GM18502 (cell line): ENCODE measurements at regions not wholly inside any gene's neighbourhood (a gene's known extent, or its start where the extent isn't known, plus 50 kb on each side); places are given as distances from the start of the nearest gene placed in this dataset.
"Not testable (repeated sequence)": the region's sequence is repeated elsewhere in the genome, so short reads cannot be mapped to it uniquely, and the experiment has no call there.

Source experiments
- ATAC-seq: cut with Tn5 transposase; IDR thresholded peaks from one replicate; pipeline ENCODE4 v1.9.1; 2021; ENCODE audit warnings: mild to moderate bottlenecking; ENCODE audit not compliant: unreplicated experiment, poor library complexity

GRCh38 chr10:32144817-32145688 lies 88.8 kb upstream of the KIF5B start:
- ATAC-seq: no peak

- ATAC-seq: no peak
Observed at GRCh38 chr10:32143302-32143847, 87.2 kb upstream of the KIF5B start.

DNA sequence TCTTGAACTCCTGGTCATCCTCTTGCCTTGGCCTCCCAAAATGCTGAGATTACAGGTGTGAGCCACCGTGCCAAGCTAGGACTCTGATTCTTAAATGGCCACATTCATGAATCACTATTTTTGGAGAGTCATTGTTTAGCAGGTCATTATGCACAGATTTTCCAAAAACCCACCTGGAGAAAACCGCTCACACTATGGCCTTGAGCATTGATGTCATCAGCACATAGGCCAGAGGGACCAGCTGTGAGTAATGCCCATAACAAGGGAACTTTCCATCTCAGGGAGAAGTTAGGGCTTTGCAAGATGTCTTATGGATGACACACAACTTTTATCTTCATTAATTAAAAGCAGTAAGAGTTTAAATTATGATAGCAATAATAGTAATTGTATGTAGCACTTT lies 86.4 kb upstream of the KIF5B start:
- ATAC-seq: no peak

DNA sequence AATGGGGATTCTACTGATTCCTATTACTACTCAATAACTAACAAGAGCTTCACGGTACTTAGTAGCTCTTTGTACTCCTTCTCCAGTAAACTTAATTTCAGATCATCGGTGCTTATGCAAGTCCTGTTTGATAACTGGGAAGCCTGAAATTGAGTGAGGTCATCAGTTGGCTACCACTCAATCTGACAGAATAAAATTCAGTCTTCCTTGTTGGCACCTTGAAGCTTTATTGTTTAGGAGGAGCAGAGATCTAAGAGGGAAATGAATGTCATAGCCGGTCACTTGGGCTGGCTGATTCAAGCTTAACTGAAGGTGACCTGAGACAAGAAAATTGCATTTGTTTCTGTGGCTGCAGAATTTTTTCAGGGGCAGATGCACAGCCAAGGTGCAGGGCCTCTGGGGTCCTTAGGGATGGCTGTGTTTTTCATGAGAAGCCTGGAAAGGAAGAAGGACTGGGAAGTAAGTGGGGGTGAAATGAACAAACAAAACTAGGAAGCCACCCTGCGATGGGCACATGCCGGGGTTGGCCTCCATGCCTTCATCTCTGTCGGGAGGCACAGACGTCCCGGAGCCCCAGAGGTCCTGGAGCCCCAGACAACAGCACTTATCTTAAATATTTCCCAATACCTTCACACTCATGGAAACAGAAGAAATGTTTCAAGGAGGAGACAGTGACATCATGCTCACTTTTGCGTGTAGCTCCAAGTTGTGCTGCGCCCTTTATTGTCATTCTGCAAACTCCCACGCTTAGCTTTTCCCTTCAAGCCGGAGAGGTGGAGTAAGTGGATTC lies 85.0 kb upstream of the KIF5B start:
- no peak for ATAC-seq

DNA sequence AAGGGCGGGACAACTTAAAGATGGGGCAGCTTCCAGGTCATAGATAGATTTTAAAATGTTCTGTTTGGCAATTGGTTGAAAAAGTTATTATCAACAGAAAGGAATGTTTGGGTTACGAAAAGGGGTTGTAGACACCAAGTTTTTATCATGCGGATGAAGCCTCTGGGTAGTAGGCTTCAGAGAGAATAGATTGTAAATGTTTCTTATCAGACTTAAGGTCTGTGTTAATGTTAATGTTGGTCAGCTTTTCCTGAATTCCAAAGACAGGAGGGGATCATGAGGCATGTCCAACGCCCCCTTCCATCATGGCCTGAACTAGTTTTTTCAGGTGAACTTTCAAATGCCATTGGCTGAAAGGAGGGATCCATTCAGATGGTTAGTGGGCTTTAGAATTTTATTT lies 84.2 kb upstream of the KIF5B start:
- ATAC-seq: no peak

- peak; percentile 58 for ATAC-seq
Observed at GRCh38 chr10:32139223-32140073, 83.2 kb upstream of the KIF5B start.

- not testable (repeated sequence) for ATAC-seq
Observed at GRCh38 chr10:32136927-32137326, 80.7 kb upstream of the KIF5B start.

GRCh38 chr10:32135796-32136195 lies 79.6 kb upstream of the KIF5B start:
- not testable (repeated sequence) for ATAC-seq

GRCh38 chr10:32132357-32132946 lies 76.2 kb upstream of the KIF5B start:
- ATAC-seq: no peak

DNA sequence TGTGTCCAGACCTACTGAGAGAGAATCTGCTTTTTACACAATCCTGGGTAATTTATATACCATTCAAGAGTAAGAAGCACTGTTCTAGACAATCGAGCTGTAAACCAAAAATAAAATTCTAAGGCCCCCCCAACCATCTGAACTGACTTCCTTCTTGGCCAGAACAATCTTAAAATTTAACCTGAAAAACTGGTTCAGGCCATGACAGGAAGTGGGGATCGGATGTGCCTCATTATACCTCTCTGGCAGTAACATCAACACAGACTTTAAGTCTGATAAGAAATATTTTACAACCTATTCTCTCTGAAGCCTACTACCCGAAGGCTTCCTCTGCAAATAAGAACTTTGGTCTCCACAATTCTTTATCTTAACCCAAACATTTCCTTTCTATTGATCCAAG lies 75.2 kb upstream of the KIF5B start:
- ATAC-seq: no peak

- ATAC-seq: no peak
Observed at GRCh38 chr10:32130788-32131187, 74.6 kb upstream of the KIF5B start.

DNA sequence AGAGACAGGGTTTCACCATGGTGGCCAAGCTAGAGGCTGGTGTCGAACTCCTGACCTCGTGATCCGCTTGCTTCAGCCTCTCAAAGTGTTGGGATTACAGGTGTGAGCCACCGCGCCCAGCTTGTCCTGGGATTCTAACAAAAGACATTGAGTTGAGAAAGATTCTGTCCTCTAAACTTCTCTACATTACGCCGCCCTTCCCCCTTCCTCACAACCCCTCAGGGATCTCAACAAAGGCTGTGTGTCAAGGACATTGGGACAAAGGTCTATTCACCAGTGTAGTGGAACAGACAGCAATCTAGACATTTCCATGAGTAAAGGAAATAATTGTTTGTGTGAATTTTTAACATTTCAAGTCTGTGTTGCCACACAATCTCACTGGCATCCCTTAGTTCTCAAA lies 68.8 kb upstream of the KIF5B start:
- ATAC-seq: no peak

GRCh38 chr10:32123021-32123420 lies 66.8 kb upstream of the KIF5B start:
- no peak for ATAC-seq

DNA sequence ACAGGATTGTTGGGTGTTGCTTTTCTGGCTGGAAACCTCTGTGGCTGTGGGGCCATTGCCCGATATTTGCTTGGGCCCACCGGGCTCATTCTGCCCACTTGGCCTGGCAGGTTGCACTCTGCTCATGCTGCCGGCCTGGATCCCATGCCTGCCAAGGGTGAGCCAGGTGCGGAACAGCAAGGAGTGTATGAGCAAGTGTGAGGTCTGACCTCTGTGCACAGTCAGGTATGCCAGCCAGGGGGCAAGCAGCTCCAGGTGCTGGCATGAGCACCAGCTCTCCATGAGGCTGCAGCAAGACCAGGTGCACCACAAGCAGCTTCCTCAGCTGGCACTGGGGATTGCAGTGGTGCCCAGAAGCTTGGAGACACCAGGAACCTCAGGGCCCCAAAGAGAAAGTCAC lies 65.4 kb upstream of the KIF5B start:
- no peak for ATAC-seq

DNA sequence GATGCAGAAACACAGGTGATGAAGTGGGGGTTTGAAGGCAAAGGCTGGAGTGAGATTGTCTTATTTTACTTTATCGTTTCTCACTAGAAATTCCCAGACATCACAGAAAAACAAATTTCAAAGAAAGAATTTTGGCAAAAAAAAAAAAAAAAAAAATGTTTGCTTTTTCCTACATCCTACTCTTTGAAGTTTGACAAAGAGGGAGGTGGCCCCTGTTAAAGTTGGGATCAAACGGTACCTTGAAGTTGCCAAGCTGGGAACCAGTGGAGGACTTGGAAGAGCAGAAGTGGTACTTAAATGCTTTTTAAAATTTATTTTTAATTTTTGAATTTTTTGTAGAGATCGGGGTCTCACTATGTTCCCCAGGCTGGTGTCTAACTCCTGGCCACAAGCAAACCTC lies 63.9 kb upstream of the KIF5B start:
- ATAC-seq: no peak

- no peak for ATAC-seq
Observed at GRCh38 chr10:32114508-32114907, 58.3 kb upstream of the KIF5B start.

- ATAC-seq: no peak
Observed at GRCh38 chr10:32112055-32112454, 55.8 kb upstream of the KIF5B start.

DNA sequence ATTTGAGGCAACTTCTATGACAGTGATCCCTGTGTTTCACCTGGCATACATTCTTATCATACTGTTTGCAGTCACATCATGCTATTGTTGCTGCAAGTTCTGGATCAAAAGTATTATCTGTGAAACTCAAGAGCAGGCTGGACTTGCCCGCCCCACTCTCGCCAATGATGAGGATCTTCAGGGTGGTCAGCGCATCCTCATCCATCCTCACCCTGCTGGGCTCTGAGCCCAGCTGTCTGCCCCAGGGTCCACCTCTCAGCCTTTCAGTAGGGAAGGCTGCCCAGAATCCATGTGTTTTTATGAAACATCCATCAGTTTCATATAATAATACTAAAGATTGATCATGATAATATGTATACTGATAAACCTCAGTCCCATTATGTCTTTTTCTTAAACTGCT lies 55.4 kb upstream of the KIF5B start:
- ATAC-seq: no peak

DNA sequence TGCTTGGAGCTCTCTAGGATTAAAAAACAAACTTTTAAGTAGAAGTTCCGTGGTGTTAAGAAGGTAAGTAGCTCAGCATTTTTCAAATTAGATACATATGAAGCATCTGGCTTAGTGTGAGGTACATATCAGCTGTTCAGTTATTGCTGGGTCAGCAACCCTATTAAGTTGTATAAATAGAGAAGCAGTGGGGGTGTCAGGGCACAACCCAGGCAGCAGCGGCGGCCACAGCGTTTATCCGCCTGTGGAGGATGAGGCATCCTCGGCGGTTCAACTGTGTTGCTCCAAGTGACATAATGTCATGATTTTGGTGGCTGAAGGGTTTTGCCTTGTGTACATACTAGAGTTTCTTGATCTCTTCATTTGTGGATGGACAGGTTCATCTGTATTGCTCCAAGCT lies 54.6 kb upstream of the KIF5B start:
- no peak for ATAC-seq

GRCh38 chr10:32109603-32110002 lies 53.4 kb upstream of the KIF5B start:
- ATAC-seq: no peak
